Prostate gland (tissue), 2 donors: ENCODE measurements at regions not wholly inside any gene's neighbourhood (a gene's known extent, or its start where the extent isn't known, plus 50 kb on each side); places are given as distances from the start of the nearest gene placed in this dataset.

Source experiments
- DNase-seq: peaks from one replicate; pipeline ENCODE4 v3.0.0-alpha.2; 2019; ENCODE audit warnings: low spot score
- H3K27ac ChIP-seq, 2 donors: fragments of 200-600 bp; sonication (generic); 2 replicates each; pipeline ENCODE4 v1.5.1; 2017 to 2019
- H3K27me3 ChIP-seq: fragments of 200-600 bp; sonication (generic); replicated peaks from 2 replicates; pipeline ENCODE4 v1.5.1; 2019; ENCODE audit not compliant: insufficient read depth
- H3K36me3 ChIP-seq, 2 donors: fragments of 200-600 bp; sonication (generic); 1 replicate in 1 of 2; 2 replicates in 1 of 2; pipeline versions ENCODE4 v1.5.1 to v1.8.1; 2017 to 2019
- H3K4me1 ChIP-seq: fragments of 200-600 bp; sonication (generic); replicated peaks from 2 replicates; pipeline ENCODE4 v1.5.1; 2019
- H3K4me3 ChIP-seq, 2 donors: fragments of 200-600 bp; sonication (generic); 2 replicates each; pipeline ENCODE4 v1.5.1; 2017 to 2019
- H3K9me3 ChIP-seq: fragments of 200-600 bp; sonication (generic); 2 replicates; pipeline ENCODE4 v1.5.1; 2017
- CTCF ChIP-seq, 4 experiments: fragments of 200-600 bp in 2 of 4; fragments of 450-650 bp in 2 of 4; sonication (generic) in 2 of 4; IDR thresholded peaks; 1 replicate in 3 of 4; 2 replicates in 1 of 4; pipeline ENCODE4 v1.5.1; 2016 to 2019; ENCODE audit warnings: antibody characterized with exemption in 4 of 4, mild to moderate bottlenecking in 2 of 4, moderate library complexity in 2 of 4
- POLR2A ChIP-seq: fragments of 450-650 bp; IDR thresholded peaks from one replicate; pipeline ENCODE4 v1.6.1; 2016; ENCODE audit warnings: antibody characterized with exemption, mild to moderate bottlenecking
- POLR2AphosphoS5 ChIP-seq: sonication (generic); formaldehyde crosslinking; IDR thresholded peaks from one replicate; pipeline ENCODE4 v1.6.1; 2017; ENCODE audit warnings: antibody characterized with exemption
- WGBS: methylation state at CpG from one replicate; pipeline ENCODE4 v1.1.5; 2018; 5-methylcytosine and 5-hydroxymethylcytosine counted together
- intact Hi-C: fragments of 100-400 bp; cut with DNase I; formaldehyde crosslinking; loops from one replicate; pipeline ENCODE4 v1.14.2; 2022

- no peak for DNase-seq
- Histone ChIP-seq H3K36me3 (no peaks in the 10 kb centered on the region), H3K27ac (peak overlapping the region in 1 of 2 donors; percentile 41), H3K4me1 (peaks cover 23% of the 10 kb centered on the region), H3K4me3 (no peak overlapping the region), H3K27me3 (no peaks in the 10 kb centered on the region), H3K9me3 (no peaks in the 10 kb centered on the region)
- 35% methylated on average over 4 of the region's 4 CpGs for WGBS
- intact Hi-C loops: loop anchor here (5.0 kb wide), 1 partner anchor 120 kb away; no protein-coding TSS in a partner anchor
- TF ChIP-seq POLR2A: no peak
- TF ChIP-seq CTCF (IDR thresholded peaks at IDR 0.05): no peak
- peak; percentile 57 for TF ChIP-seq POLR2AphosphoS5
Measured at GRCh38 chr7:131011976-131012375, 278.0 kb upstream of the KLF14 start.

GRCh38 chr7:131012477-131013031 is 278.5 kb upstream of the KLF14 start:
- Histone ChIP-seq H3K36me3 (no peaks in the 10 kb centered on the region), H3K9me3 (no peaks in the 10 kb centered on the region), H3K27ac (peak overlapping the region in 1 of 2 donors; percentile 41), H3K27me3 (no peaks in the 10 kb centered on the region), H3K4me3 (no peak overlapping the region), H3K4me1 (peaks cover 21% of the 10 kb centered on the region)
- DNase-seq: no peak
- WGBS: 91% methylated on average over 7 of the region's 7 CpGs
- TF ChIP-seq POLR2A (no peak), CTCF (IDR thresholded peaks at IDR 0.05) (no peak), POLR2AphosphoS5 (no peak)
- intact Hi-C loops: loop anchor here (5.0 kb wide), 1 partner anchor 120 kb away; no protein-coding TSS in a partner anchor

GRCh38 chr7:131013716-131014115 is 279.7 kb upstream of the KLF14 start:
- Histone ChIP-seq H3K9me3 (no peaks in the 10 kb centered on the region), H3K4me1 (peaks cover 15% of the 10 kb centered on the region), H3K27ac (no peak overlapping the region), H3K36me3 (no peaks in the 10 kb centered on the region), H3K4me3 (no peak overlapping the region), H3K27me3 (no peaks in the 10 kb centered on the region)
- WGBS: 84% methylated on average over 11 of the region's 11 CpGs
- DNase-seq: no peak
- TF ChIP-seq POLR2A (no peak), CTCF (IDR thresholded peaks at IDR 0.05) (no peak)
- intact Hi-C loops: loop anchor here (5.0 kb wide), 1 partner anchor 121 kb away; no protein-coding TSS in a partner anchor

GRCh38 chr7:131014906-131015656 is 281.1 kb upstream of the KLF14 start:
- no peak for DNase-seq
- 83% methylated on average over 7 of the region's 7 CpGs for WGBS
- no peaks in the 10 kb centered on the region for H3K36me3 ChIP-seq
- no peak overlapping the region for H3K27ac ChIP-seq
- H3K27me3 ChIP-seq: no peaks in the 10 kb centered on the region
- H3K9me3 ChIP-seq: no peaks in the 10 kb centered on the region
- TF ChIP-seq CTCF (IDR thresholded peaks at IDR 0.05) (no peak), POLR2A (no peak)
- no peak overlapping the region for H3K4me3 ChIP-seq
- intact Hi-C loops: loop anchor here (5.0 kb wide), 1 partner anchor 123 kb away; no protein-coding TSS in a partner anchor
- peaks cover 15% of the 10 kb centered on the region for H3K4me1 ChIP-seq

- Histone ChIP-seq H3K4me3 (no peak overlapping the region), H3K4me1 (peaks cover 15% of the 10 kb centered on the region), H3K27ac (no peak overlapping the region), H3K9me3 (no peaks in the 10 kb centered on the region), H3K27me3 (no peaks in the 10 kb centered on the region), H3K36me3 (no peaks in the 10 kb centered on the region)
- no peak for DNase-seq
- WGBS: 30% methylated on average over 3 of the region's 3 CpGs
- TF ChIP-seq CTCF (IDR thresholded peaks at IDR 0.05) (no peak), POLR2A (no peak), POLR2AphosphoS5 (no peak)
- intact Hi-C loops: no loop called here
Measured at GRCh38 chr7:131015657-131015958, 281.6 kb upstream of the KLF14 start.
